ENCODE measurements at regions not wholly inside any gene's neighbourhood (a gene's known extent, or its start where the extent isn't known, plus 50 kb on each side); places are given as distances from the start of the nearest gene placed in this dataset.
"Not testable (repeated sequence)": the region's sequence is repeated elsewhere in the genome, so short reads cannot be mapped to it uniquely, and the experiment has no call there.

DNA sequence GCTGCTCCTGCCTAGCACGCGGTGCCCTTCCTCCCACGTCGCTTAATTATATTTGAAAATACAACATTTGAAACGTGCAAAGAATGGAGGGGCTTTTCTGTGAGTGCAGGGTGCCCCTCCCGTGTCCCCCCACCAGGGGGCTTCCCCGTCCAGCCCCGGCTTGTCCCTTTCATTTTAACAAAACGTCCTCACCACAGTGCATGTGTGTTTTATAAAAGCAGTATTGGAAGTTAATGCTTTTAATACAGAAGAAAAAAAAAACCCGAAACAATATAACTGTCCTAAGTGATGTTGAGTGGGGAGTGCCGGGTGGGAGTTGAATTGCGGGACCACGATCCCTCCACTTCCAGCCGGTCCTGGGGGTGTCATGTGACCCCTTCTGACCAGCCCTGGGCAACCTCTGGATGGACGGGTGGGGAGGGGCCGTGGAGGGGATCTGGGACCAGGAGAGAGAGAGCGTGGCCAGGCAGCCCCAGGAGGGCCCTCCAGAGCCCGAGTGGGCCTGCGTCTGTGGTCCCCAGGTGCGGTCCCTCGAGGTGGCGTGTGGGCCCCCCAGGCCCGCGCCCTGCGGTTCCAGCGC is 155.3 kb downstream of the TMEM121 start:
- POLR2A ChIA-PET, result not testable (repeated sequence)

DNA sequence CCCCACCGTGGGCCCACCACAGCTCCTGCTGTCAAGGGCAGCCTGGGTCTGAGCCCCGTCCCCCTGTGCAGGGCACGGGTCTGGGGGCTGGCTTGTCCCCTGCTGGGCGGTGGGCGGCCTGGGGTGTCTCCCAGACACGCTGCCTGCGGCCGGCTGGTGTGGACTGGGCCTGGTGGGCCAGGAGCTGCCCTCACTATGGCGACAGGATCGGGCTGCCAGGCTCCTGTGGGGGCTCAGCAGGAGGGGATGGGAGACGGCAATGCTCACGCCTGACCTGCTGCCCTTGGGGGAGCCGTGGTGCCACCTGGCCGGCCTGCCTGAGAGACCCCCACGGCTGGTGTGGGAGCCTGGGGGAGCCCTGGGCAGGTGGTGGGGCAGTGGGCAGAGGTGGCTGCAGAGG is 156.1 kb downstream of the TMEM121 start:
- H2AFZ ChIP-seq (ENCODE audit: low read depth, low read length); POLR2A ChIA-PET; H3K4me3 ChIP-seq (replicated peaks in 1 of 3; ENCODE audit: insufficient read depth in 1 of 3, low read depth in 1 of 3, low read length in 3 of 3); DNase-seq (ENCODE audit: low read depth, low spot score); H4K20me1 ChIP-seq (replicated peaks; ENCODE audit: control insufficient read depth, extremely low read depth, insufficient read depth, low read length); BruUV-seq (replicated peaks); intact Hi-C loops (cut with micrococcal nuclease); H3K27ac ChIP-seq (ENCODE audit: insufficient read depth, low read depth, low read length); H3K9ac ChIP-seq (replicated peaks; ENCODE audit: extremely low read depth, insufficient read depth, low read length); H3K4me1 ChIP-seq (ENCODE audit: control insufficient read depth, extremely low read depth, insufficient read depth, low read length); CTCF ChIA-PET; FAIRE-seq; H3K27me3 ChIP-seq (ENCODE audit: control insufficient read depth in 2 of 2, insufficient read depth in 2 of 2, low read length in 2 of 2); H3K4me2 ChIP-seq (ENCODE audit: insufficient read depth, low read length); H3K9me3 ChIP-seq (replicated peaks; ENCODE audit: control insufficient read depth, insufficient read depth, low read length); H3K9me1 ChIP-seq (replicated peaks; ENCODE audit: control insufficient read depth, extremely low read depth, insufficient read depth, low read length); H3K36me3 ChIP-seq (ENCODE audit: control insufficient read depth in 2 of 2, extremely low read depth in 1 of 2, insufficient read depth in 2 of 2, low read length in 2 of 2); dilution Hi-C loops (cut with MboI; ENCODE audit: extremely low pct_ligation_motif_present, low sequenced_read_pairs); H3K79me2 ChIP-seq (ENCODE audit: control insufficient read depth, insufficient read depth, low read length): not testable (repeated sequence)

More for the DNA sequence above, 155.3 kb downstream of the TMEM121 start:
- DNase-seq (ENCODE audit: low read depth, low spot score); H3K4me3 ChIP-seq (replicated peaks in 1 of 3; ENCODE audit: insufficient read depth in 1 of 3, low read depth in 1 of 3, low read length in 3 of 3); H3K27ac ChIP-seq (ENCODE audit: insufficient read depth, low read depth, low read length); BruUV-seq (replicated peaks); H3K27me3 ChIP-seq (ENCODE audit: control insufficient read depth in 2 of 2, insufficient read depth in 2 of 2, low read length in 2 of 2); H3K79me2 ChIP-seq (ENCODE audit: control insufficient read depth, insufficient read depth, low read length); H3K9me1 ChIP-seq (replicated peaks; ENCODE audit: control insufficient read depth, extremely low read depth, insufficient read depth, low read length); H2AFZ ChIP-seq (ENCODE audit: low read depth, low read length); H4K20me1 ChIP-seq (replicated peaks; ENCODE audit: control insufficient read depth, extremely low read depth, insufficient read depth, low read length); H3K9ac ChIP-seq (replicated peaks; ENCODE audit: extremely low read depth, insufficient read depth, low read length); H3K36me3 ChIP-seq (ENCODE audit: control insufficient read depth in 2 of 2, extremely low read depth in 1 of 2, insufficient read depth in 2 of 2, low read length in 2 of 2); FAIRE-seq; dilution Hi-C loops (cut with MboI; ENCODE audit: extremely low pct_ligation_motif_present, low sequenced_read_pairs); H3K4me1 ChIP-seq (ENCODE audit: control insufficient read depth, extremely low read depth, insufficient read depth, low read length); CTCF ChIA-PET; H3K9me3 ChIP-seq (replicated peaks; ENCODE audit: control insufficient read depth, insufficient read depth, low read length); H3K4me2 ChIP-seq (ENCODE audit: insufficient read depth, low read length); intact Hi-C loops (cut with micrococcal nuclease): not testable (repeated sequence)

Measured in endothelial cell of umbilical vein (primary cell).